GM23338 (cell line): ENCODE measurements at regions not wholly inside any gene's neighbourhood (a gene's known extent, or its start where the extent isn't known, plus 50 kb on each side); places are given as distances from the start of the nearest gene placed in this dataset.

Experiments
- ATAC-seq: fragments of 200-7000 bp; cut with Tn5 transposase; 3 replicates; pipeline ENCODE4 v1.9.1; 2020
- DNase-seq: peaks from one replicate; pipeline ENCODE4 v3.0.0-alpha.2; 2015; ENCODE audit warnings: low spot score
- H2AFZ ChIP-seq: fragments of 200-600 bp; sonication (generic); 2 replicates; pipeline ENCODE4 v1.8.0; 2016; ENCODE audit warnings: antibody characterized with exemption, mild to moderate bottlenecking, moderate library complexity
- H3F3A ChIP-seq: fragments of 200-600 bp; sonication (generic); replicated peaks from 2 replicates; pipeline ENCODE4 v1.8.0; 2017; ENCODE audit warnings: antibody characterized with exemption, mixed run types, low read depth
- H3K27ac ChIP-seq: fragments of 200-600 bp; sonication (generic); 2 replicates; pipeline ENCODE4 v1.6.1; 2016; ENCODE audit warnings: low read depth
- H3K27me3 ChIP-seq: fragments of 200-600 bp; sonication (generic); 2 replicates; pipeline ENCODE4 v1.8.0; 2016; ENCODE audit warnings: mild to moderate bottlenecking, mixed run types, moderate library complexity; ENCODE audit not compliant: insufficient read depth
- H3K36me3 ChIP-seq: fragments of 200-600 bp; sonication (generic); 2 replicates; pipeline ENCODE4 v1.8.0; 2016; ENCODE audit warnings: mild to moderate bottlenecking; ENCODE audit not compliant: insufficient read depth
- H3K4me1 ChIP-seq: fragments of 200-600 bp; sonication (generic); 2 replicates; pipeline ENCODE4 v1.8.0; 2016; ENCODE audit warnings: mild to moderate bottlenecking, moderate library complexity; ENCODE audit not compliant: insufficient read depth
- H3K4me2 ChIP-seq: fragments of 200-600 bp; sonication (generic); 2 replicates; pipeline ENCODE4 v1.7.1; 2017; ENCODE audit warnings: mixed run types
- H3K4me3 ChIP-seq: fragments of 200-600 bp; sonication (generic); 2 replicates; pipeline ENCODE4 v1.6.1; 2016; ENCODE audit warnings: mixed run types
- H3K79me2 ChIP-seq: fragments of 200-600 bp; sonication (generic); replicated peaks from 2 replicates; pipeline ENCODE4 v1.8.0; 2017; ENCODE audit warnings: mild to moderate bottlenecking; ENCODE audit not compliant: insufficient read depth
- H3K9me2 ChIP-seq: fragments of 200-600 bp; sonication (generic); 2 replicates; pipeline ENCODE4 v1.8.0; 2017; ENCODE audit not compliant: insufficient read depth
- H4K20me1 ChIP-seq: fragments of 200-600 bp; sonication (generic); replicated peaks from 2 replicates; pipeline ENCODE4 v1.8.0; 2017; ENCODE audit warnings: mild to moderate bottlenecking; ENCODE audit not compliant: insufficient read depth
- H3K27ac Mint-ChIP-seq: 2 replicates; pipeline ENCODE4 v1.8.0; 2020; ENCODE audit warnings: inconsistent platforms, mild to moderate bottlenecking, moderate library complexity, mixed read lengths
- H3K27me3 Mint-ChIP-seq: 3 replicates; pipeline ENCODE4 v1.8.0; 2022; ENCODE audit warnings: low read depth, mild to moderate bottlenecking, moderate library complexity, mixed read lengths, inconsistent platforms; ENCODE audit not compliant: insufficient read depth, poor library complexity
- H3K36me3 Mint-ChIP-seq: 3 replicates; pipeline ENCODE4 v1.8.0; 2021; ENCODE audit warnings: low read depth, mild to moderate bottlenecking, inconsistent platforms, moderate library complexity, mixed read lengths
- H3K4me1 Mint-ChIP-seq: 3 replicates; pipeline ENCODE4 v1.8.0; 2020; ENCODE audit warnings: mild to moderate bottlenecking, inconsistent platforms, mixed read lengths
- H3K4me3 Mint-ChIP-seq: 3 replicates; pipeline ENCODE4 v1.8.0; 2021; ENCODE audit warnings: moderate library complexity, mild to moderate bottlenecking, inconsistent platforms, mixed read lengths
- H3K9me3 Mint-ChIP-seq: 3 replicates; pipeline ENCODE4 v1.8.0; 2020; ENCODE audit warnings: moderate library complexity, mild to moderate bottlenecking, inconsistent platforms, mixed read lengths
- CREB1 ChIP-seq: fragments of 250-450 bp; sonication (Bioruptor Pico); IDR thresholded peaks from 2 replicates; pipeline ENCODE4 v1.5.0; 2020; ENCODE audit warnings: low read depth, mild to moderate bottlenecking, moderate library complexity
- CTCF ChIP-seq, 2 experiments: fragments of 200-600 bp in 1 of 2; sonication (generic) in 1 of 2; conservative IDR thresholded peaks; 2 replicates each; pipeline versions ENCODE4 v1.5.1 to v1.6.1; 2016 to 2017; ENCODE audit warnings: antibody characterized with exemption in 2 of 2, low read depth in 2 of 2, mild to moderate bottlenecking in 2 of 2, moderate library complexity in 1 of 2
- EZH2 ChIP-seq: fragments of 200-600 bp; sonication (generic); IDR thresholded peaks from one replicate; pipeline ENCODE4 v1.8.0; 2017; ENCODE audit warnings: antibody characterized with exemption, mild to moderate bottlenecking, low read depth; ENCODE audit not compliant: unreplicated experiment
- EZH2phosphoT487 ChIP-seq: fragments of 200-600 bp; sonication (generic); IDR thresholded peaks from one replicate; pipeline ENCODE4 v1.8.1; 2018; ENCODE audit warnings: antibody characterized with exemption; ENCODE audit not compliant: unreplicated experiment
- JUNB ChIP-seq: IDR thresholded peaks from one replicate; pipeline ENCODE4 v1.6.1; 2016; ENCODE audit warnings: antibody characterized with exemption; ENCODE audit not compliant: unreplicated experiment
- NANOG ChIP-seq: IDR thresholded peaks from 2 replicates; pipeline ENCODE4 v1.6.1; 2016; ENCODE audit warnings: antibody characterized with exemption, borderline replicate concordance
- POLR2AphosphoS5 ChIP-seq: IDR thresholded peaks from 2 replicates; pipeline ENCODE4 v1.6.1; 2016; ENCODE audit warnings: antibody characterized with exemption, low read depth
- STAT1 ChIP-seq: IDR thresholded peaks from one replicate; pipeline ENCODE4 v1.6.1; 2016; ENCODE audit warnings: antibody characterized with exemption; ENCODE audit not compliant: unreplicated experiment
- ZNF114 ChIP-seq: fragments of 250-450 bp; sonication (Bioruptor Pico); IDR thresholded peaks from 2 replicates; pipeline ENCODE4 v1.5.0; 2020; ENCODE audit warnings: mild to moderate bottlenecking, moderate library complexity
- ZNF331 ChIP-seq: fragments of 250-450 bp; sonication (Bioruptor Pico); IDR thresholded peaks from 2 replicates; pipeline ENCODE4 v1.5.0; 2020; ENCODE audit warnings: low read depth, mild to moderate bottlenecking, moderate library complexity
- TF ChIP-seq, protein P1 (sequence below): fragments of 250-450 bp; sonication (Bioruptor Pico); IDR thresholded peaks from 2 replicates; pipeline ENCODE4 v1.5.0; 2020; ENCODE audit warnings: mild to moderate bottlenecking, moderate library complexity
- TF ChIP-seq, protein P2 (sequence below): IDR thresholded peaks from 2 replicates; pipeline ENCODE4 v1.6.1; 2016; ENCODE audit warnings: antibody characterized with exemption
- TF ChIP-seq, protein P3 (sequence below): IDR thresholded peaks from one replicate; pipeline ENCODE4 v1.6.1; 2018; ENCODE audit warnings: antibody characterized with exemption; ENCODE audit not compliant: unreplicated experiment

DNA sequence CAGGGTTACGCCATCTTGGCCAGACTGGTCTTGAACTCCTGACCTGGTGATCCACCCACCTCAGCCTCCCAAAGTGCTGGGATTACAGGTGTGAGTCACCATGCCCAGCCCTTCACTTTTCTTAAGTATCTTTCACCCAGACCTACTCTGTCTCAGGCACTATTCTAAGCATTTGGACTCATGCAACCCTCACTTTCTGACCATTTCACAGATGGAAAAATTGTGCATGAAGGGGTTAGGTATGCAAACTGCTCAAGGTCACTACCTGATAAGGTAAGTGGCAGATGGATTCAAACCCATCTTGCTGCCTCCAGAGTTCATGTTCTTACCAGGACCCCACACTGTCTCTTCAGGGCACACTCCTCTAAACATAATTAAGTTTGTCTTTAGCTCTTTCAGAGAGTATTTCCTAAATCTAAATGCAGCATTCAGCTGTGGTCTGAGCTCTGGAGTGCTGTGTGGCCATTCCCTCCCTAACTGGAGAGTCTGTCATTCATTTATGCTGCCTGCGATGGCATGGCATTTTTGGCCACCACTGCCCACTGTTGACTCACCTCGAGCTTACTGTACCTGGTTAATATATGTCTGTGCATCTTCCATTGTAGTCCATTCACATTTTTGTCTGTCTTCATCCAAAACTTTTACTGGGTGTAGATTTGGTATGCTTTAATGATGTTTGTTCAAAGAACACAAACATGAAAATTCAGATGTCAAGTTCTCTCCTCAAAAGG is 88.4 kb downstream of the CCDC71L start:
- no peak for DNase-seq
- Mint-ChIP-seq H3K9me3 (peaks cover 14% of the 10 kb centered on the region), H3K4me1 (peaks cover 10% of the 10 kb centered on the region), H3K4me3 (no peak overlapping the region), H3K27ac (no peak overlapping the region), H3K36me3 (peaks cover 16% of the 10 kb centered on the region), H3K27me3 (peaks cover 3% of the 10 kb centered on the region)
- no peaks in the 10 kb centered on the region for H4K20me1 ChIP-seq
- H3K4me2 ChIP-seq = no peak overlapping the region
- H3K9me2 ChIP-seq = peaks cover 11% of the 10 kb centered on the region
- no peak overlapping the region for H3K27ac ChIP-seq
- peaks cover 5% of the 10 kb centered on the region; the same call in 1 of the 2 replicates for H3K4me1 ChIP-seq
- H2AFZ ChIP-seq = no peak overlapping the region
- no peak for ATAC-seq
- H3K36me3 ChIP-seq = no peaks in the 10 kb centered on the region
- no peak overlapping the region for H3K4me3 ChIP-seq
- H3K79me2 ChIP-seq = no peaks in the 10 kb centered on the region
- no peaks in the 10 kb centered on the region for H3K27me3 ChIP-seq
- TF ChIP-seq, protein P1, sequence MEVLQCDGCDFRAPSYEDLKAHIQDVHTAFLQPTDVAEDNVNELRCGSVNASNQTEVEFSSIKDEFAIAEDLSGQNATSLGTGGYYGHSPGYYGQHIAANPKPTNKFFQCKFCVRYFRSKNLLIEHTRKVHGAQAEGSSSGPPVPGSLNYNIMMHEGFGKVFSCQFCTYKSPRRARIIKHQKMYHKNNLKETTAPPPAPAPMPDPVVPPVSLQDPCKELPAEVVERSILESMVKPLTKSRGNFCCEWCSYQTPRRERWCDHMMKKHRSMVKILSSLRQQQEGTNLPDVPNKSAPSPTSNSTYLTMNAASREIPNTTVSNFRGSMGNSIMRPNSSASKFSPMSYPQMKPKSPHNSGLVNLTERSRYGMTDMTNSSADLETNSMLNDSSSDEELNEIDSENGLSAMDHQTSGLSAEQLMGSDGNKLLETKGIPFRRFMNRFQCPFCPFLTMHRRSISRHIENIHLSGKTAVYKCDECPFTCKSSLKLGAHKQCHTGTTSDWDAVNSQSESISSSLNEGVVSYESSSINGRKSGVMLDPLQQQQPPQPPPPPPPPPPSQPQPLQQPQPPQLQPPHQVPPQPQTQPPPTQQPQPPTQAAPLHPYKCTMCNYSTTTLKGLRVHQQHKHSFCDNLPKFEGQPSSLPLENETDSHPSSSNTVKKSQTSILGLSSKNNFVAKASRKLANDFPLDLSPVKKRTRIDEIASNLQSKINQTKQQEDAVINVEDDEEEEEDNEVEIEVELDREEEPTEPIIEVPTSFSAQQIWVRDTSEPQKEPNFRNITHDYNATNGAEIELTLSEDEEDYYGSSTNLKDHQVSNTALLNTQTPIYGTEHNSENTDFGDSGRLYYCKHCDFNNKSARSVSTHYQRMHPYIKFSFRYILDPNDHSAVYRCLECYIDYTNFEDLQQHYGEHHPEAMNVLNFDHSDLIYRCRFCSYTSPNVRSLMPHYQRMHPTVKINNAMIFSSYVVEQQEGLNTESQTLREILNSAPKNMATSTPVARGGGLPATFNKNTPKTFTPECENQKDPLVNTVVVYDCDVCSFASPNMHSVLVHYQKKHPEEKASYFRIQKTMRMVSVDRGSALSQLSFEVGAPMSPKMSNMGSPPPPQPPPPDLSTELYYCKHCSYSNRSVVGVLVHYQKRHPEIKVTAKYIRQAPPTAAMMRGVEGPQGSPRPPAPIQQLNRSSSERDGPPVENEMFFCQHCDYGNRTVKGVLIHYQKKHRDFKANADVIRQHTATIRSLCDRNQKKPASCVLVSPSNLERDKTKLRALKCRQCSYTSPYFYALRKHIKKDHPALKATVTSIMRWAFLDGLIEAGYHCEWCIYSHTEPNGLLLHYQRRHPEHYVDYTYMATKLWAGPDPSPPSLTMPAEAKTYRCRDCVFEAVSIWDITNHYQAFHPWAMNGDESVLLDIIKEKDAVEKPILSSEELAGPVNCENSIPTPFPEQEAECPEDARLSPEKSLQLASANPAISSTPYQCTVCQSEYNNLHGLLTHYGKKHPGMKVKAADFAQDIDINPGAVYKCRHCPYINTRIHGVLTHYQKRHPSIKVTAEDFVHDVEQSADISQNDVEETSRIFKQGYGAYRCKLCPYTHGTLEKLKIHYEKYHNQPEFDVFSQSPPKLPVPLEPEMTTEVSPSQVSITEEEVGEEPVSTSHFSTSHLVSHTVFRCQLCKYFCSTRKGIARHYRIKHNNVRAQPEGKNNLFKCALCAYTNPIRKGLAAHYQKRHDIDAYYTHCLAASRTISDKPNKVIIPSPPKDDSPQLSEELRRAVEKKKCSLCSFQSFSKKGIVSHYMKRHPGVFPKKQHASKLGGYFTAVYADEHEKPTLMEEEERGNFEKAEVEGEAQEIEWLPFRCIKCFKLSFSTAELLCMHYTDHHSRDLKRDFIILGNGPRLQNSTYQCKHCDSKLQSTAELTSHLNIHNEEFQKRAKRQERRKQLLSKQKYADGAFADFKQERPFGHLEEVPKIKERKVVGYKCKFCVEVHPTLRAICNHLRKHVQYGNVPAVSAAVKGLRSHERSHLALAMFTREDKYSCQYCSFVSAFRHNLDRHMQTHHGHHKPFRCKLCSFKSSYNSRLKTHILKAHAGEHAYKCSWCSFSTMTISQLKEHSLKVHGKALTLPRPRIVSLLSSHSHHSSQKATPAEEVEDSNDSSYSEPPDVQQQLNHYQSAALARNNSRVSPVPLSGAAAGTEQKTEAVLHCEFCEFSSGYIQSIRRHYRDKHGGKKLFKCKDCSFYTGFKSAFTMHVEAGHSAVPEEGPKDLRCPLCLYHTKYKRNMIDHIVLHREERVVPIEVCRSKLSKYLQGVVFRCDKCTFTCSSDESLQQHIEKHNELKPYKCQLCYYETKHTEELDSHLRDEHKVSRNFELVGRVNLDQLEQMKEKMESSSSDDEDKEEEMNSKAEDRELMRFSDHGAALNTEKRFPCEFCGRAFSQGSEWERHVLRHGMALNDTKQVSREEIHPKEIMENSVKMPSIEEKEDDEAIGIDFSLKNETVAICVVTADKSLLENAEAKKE (CRISPR knock-in tag) = no peak
- TF ChIP-seq, protein P2, sequence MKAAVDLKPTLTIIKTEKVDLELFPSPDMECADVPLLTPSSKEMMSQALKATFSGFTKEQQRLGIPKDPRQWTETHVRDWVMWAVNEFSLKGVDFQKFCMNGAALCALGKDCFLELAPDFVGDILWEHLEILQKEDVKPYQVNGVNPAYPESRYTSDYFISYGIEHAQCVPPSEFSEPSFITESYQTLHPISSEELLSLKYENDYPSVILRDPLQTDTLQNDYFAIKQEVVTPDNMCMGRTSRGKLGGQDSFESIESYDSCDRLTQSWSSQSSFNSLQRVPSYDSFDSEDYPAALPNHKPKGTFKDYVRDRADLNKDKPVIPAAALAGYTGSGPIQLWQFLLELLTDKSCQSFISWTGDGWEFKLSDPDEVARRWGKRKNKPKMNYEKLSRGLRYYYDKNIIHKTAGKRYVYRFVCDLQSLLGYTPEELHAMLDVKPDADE = no peak
- TF ChIP-seq EZH2phosphoT487 (no peak), STAT1 (no peak), JUNB (no peak), CTCF (conservative IDR thresholded peaks at IDR 0.05; ENCODE audit: low read depth in 2 of 2) (no peak), ZNF114 (no peak), POLR2AphosphoS5 (no peak), NANOG (no peak), ZNF331 (CRISPR knock-in tag) (no peak), EZH2 (no peak), CREB1 (no peak)
- TF ChIP-seq, protein P3, sequence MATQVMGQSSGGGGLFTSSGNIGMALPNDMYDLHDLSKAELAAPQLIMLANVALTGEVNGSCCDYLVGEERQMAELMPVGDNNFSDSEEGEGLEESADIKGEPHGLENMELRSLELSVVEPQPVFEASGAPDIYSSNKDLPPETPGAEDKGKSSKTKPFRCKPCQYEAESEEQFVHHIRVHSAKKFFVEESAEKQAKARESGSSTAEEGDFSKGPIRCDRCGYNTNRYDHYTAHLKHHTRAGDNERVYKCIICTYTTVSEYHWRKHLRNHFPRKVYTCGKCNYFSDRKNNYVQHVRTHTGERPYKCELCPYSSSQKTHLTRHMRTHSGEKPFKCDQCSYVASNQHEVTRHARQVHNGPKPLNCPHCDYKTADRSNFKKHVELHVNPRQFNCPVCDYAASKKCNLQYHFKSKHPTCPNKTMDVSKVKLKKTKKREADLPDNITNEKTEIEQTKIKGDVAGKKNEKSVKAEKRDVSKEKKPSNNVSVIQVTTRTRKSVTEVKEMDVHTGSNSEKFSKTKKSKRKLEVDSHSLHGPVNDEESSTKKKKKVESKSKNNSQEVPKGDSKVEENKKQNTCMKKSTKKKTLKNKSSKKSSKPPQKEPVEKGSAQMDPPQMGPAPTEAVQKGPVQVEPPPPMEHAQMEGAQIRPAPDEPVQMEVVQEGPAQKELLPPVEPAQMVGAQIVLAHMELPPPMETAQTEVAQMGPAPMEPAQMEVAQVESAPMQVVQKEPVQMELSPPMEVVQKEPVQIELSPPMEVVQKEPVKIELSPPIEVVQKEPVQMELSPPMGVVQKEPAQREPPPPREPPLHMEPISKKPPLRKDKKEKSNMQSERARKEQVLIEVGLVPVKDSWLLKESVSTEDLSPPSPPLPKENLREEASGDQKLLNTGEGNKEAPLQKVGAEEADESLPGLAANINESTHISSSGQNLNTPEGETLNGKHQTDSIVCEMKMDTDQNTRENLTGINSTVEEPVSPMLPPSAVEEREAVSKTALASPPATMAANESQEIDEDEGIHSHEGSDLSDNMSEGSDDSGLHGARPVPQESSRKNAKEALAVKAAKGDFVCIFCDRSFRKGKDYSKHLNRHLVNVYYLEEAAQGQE = no peak
- no peaks in the 10 kb centered on the region for H3F3A ChIP-seq
